Heart right ventricle (tissue), 16 donors: ENCODE measurements at regions not wholly inside any gene's neighbourhood (a gene's known extent, or its start where the extent isn't known, plus 50 kb on each side); places are given as distances from the start of the nearest gene placed in this dataset.

Experiments
- ATAC-seq, 8 donors: fragments of 200-7000 bp; cut with Tn5 transposase; one replicate each; pipeline ENCODE4 v1.9.1; 2020; ENCODE audit warnings: mild to moderate bottlenecking in 8 of 8, moderate library complexity in 8 of 8, moderate number of reproducible peaks in 1 of 8
- DNase-seq, 2 donors: peaks; one replicate each; pipeline ENCODE4 v3.0.0-alpha.2; 2020
- H3K27ac ChIP-seq, 10 donors: fragments of 200-600 bp; sonication (generic) in 2 of 10; one replicate each; pipeline versions ENCODE4 v1.5.0 to v1.8.0; 2020 to 2022; ENCODE audit warnings: mild to moderate bottlenecking in 3 of 10
- H3K27me3 ChIP-seq, 7 donors: fragments of 200-600 bp; one replicate each; pipeline ENCODE4 v1.8.0; 2021 to 2022; ENCODE audit warnings: mild to moderate bottlenecking in 2 of 7
- H3K36me3 ChIP-seq, 9 donors: fragments of 200-600 bp; sonication (generic) in 1 of 9; one replicate each; pipeline versions ENCODE4 v1.5.0 to v1.8.0; 2020 to 2022; ENCODE audit warnings: mild to moderate bottlenecking in 2 of 9
- H3K4me1 ChIP-seq, 9 donors: fragments of 200-600 bp; sonication (generic) in 1 of 9; one replicate each; pipeline versions ENCODE4 v1.5.0 to v1.8.0; 2020 to 2022; ENCODE audit warnings: mild to moderate bottlenecking in 4 of 9
- H3K4me3 ChIP-seq, 10 donors: fragments of 200-600 bp; sonication (generic) in 2 of 10; one replicate each; pipeline versions ENCODE4 v1.5.0 to v1.8.0; 2020 to 2022; ENCODE audit warnings: mild to moderate bottlenecking in 7 of 10, moderate library complexity in 2 of 10
- H3K9me3 ChIP-seq, 11 donors: fragments of 200-600 bp in 10 of 11; sonication (generic) in 2 of 11; one replicate each; pipeline versions ENCODE4 v1.5.0 to v1.8.0; 2013 to 2022; ENCODE audit warnings: mild to moderate bottlenecking in 2 of 11, control low read depth in 1 of 11, moderate library complexity in 1 of 11
- WGBS, 2 donors: extraction: QIAGEN DNeasy Blood & Tissue Kit; methylation state at CpG; one replicate each; pipeline ENCODE4 v1.1.7; 2013; ENCODE audit warnings: inconsistent platforms in 1 of 2; 5-methylcytosine and 5-hydroxymethylcytosine counted together
- intact Hi-C, 10 donors: fragments of 100-400 bp; cut with DNase I; formaldehyde crosslinking; loops; one replicate each; pipeline versions ENCODE4 v1.11.1 to v1.14.2; 2022
- TF ChIP-seq, protein P1 (sequence below), 9 donors: fragments of 200-600 bp; sonication (generic) in 2 of 9; IDR thresholded peaks; one replicate each; pipeline versions ENCODE4 v1.5.0 to v1.8.0; 2021 to 2022; ENCODE audit warnings: antibody characterized with exemption in 9 of 9, mild to moderate bottlenecking in 5 of 9, moderate library complexity in 1 of 9
- donor health status: Arrhythmogenic right ventricular cardiomyopathy.
- donor health status: ischemic (EF 13 %, LVEDD 7.1; RV severe dilation, severe dysfunction).
- donor health status: healthy with polysubstance abuse.
- donor health status: DM: no; HTN: yes; CAD: no.
- donor health status: DM: no; HTN: no; CAD: no.
- donor health status: ischemic (EF 25% LVEDD 6.9; RV normal size, moderate dysfunction).
- donor health status: ischemic (EF 25% LVEDD 5.7; RV mildly dilated, moderate dysfunction).
- donor health status: healthy.
- donor health status: DM: yes; HTN: yes; CAD: no.
- donor health status: Ischemic cardiomyopathy.
- donor health status: ischemic (EF 35%, LVEDD 5.7; RV mildly dilated, moderate dysfunction).
- donor health status: nonischemic (EF 11% LVEDD 7.7; RV severe dilation, severe dysfunction).
- donor health status: DM: yes; HTN: yes; CAD: no.
- donor health status: PGD.
- donor health status: ischemic (EF 29% LVEDD 5.4; RV normal size, mild dysfunction).
- donor health status: nonischemic (EF 23%, LVEDD 6.1; RV moderate dilation, normal function).

DNA sequence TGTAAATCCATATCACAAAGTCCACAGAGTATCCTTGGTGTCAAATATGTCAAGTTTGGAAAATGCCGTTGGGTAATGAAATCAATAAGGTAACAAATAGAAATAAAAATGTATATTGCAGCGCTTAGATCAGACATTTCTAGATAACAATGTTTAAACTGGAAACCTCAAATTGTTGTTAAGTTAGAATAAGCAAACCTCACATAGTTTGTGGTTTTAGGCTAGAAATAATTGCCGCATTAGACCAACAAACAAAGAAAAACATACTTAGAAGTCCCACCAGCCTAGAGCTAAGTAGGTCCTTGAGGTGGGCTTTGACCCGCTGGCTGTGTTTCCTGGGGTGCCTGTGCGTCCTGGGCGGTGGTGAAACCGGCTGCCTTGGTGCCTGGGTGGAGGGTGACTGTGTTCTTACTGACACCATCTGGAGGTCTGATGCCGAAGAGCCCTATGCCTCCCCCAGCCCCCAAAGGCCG lies 71.4 kb downstream of the DACT2 start:
- 83 to 88% methylated on average over 9 of the region's 9 CpGs for WGBS, 2 donors
- Histone ChIP-seq H3K27me3 (peaks cover 0 to 29% (median 0%) of the 10 kb centered on the region in 7 donors), H3K4me3 (no peak overlapping the region), H3K27ac (no peak overlapping the region), H3K36me3 (no peaks in the 10 kb centered on the region), H3K4me1 (peaks cover 0 to 4% (median 0%) of the 10 kb centered on the region in 9 donors), H3K9me3 (no peaks in the 10 kb centered on the region)
- DNase-seq: no peak
- no peak for ATAC-seq
- intact Hi-C loops: no loop called here
- TF ChIP-seq, protein P1, sequence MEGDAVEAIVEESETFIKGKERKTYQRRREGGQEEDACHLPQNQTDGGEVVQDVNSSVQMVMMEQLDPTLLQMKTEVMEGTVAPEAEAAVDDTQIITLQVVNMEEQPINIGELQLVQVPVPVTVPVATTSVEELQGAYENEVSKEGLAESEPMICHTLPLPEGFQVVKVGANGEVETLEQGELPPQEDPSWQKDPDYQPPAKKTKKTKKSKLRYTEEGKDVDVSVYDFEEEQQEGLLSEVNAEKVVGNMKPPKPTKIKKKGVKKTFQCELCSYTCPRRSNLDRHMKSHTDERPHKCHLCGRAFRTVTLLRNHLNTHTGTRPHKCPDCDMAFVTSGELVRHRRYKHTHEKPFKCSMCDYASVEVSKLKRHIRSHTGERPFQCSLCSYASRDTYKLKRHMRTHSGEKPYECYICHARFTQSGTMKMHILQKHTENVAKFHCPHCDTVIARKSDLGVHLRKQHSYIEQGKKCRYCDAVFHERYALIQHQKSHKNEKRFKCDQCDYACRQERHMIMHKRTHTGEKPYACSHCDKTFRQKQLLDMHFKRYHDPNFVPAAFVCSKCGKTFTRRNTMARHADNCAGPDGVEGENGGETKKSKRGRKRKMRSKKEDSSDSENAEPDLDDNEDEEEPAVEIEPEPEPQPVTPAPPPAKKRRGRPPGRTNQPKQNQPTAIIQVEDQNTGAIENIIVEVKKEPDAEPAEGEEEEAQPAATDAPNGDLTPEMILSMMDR (IDR thresholded peaks at IDR 0.05): no peak

DNA sequence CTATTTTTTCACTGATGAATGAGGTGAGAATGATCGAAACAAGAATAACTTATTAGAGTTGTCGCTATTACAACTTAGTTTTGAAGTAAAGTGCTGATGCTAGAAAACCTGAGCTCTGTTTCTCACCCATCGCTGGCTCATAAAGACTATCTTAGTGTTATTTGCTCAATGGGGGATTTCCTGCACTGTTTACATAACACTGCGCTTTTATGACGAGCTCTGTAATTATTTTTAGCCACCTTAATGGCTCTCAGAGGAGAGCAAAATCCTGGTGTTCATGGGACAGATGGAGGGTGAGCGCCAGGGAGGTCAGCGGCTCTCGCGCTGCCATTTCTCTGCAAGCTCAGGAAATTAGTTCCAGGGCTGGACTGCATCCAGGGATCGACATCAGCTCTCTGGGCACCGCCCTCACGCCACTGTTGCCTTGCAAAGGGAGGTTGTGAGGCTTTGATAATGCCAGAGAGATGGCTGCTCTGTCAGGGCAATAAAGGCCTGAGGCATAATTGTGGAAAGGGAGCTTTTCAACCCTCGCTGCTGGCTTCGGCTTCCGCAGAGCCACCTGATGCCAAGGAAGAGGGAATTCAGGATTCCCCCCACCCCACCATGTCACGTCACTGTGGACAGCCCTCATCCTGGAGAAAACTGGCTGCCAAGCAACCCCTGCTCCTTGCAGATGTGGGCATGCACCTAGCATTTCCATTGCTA lies 72.0 kb downstream of the DACT2 start:
- TF ChIP-seq, protein P1 (IDR thresholded peaks at IDR 0.05): no peak
- Histone ChIP-seq H3K4me1 (peaks cover 0 to 4% (median 0%) of the 10 kb centered on the region in 9 donors), H3K27me3 (peaks cover 0 to 31% (median 0%) of the 10 kb centered on the region in 7 donors), H3K4me3 (no peak overlapping the region), H3K27ac (no peak overlapping the region), H3K36me3 (no peaks in the 10 kb centered on the region), H3K9me3 (no peaks in the 10 kb centered on the region)
- ATAC-seq: peak in 3 of 8 donors; percentile 25 to 61 (median 51)
- 47 to 53% methylated on average over 16 of the region's 16 CpGs for WGBS, 2 donors
- DNase-seq: no peak
- intact Hi-C loops: no loop called here

DNA sequence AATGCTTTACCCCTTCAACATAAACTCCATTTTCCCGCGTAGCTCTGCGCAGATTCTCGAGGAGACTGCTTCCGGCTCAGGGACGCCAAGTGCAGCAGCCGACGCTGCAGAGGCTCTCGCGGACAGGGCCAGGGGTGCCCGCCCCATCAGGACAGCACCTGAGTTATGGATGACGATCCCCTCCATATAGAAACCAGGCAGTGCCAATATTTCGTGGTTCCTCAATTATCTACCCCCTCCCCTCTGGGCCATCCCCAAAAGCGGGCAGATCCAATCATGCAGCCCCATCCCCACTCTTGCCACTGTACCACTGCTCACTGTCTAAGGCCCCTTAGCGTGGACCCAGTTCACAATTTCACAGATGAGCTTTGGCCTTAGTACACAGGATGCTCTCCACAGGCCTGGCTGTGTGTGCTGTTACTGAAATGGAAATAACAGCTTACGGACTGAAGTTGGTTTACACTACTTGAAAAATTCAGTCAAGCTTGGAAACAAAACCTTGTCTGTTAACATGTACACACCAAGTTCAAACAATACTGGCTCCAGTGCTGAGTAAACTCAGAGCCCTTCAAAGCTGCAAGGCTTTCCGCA lies 74.5 kb downstream of the DACT2 start:
- Histone ChIP-seq H3K9me3 (no peaks in the 10 kb centered on the region), H3K36me3 (no peaks in the 10 kb centered on the region), H3K4me1 (peaks cover 0 to 12% (median 6%) of the 10 kb centered on the region in 9 donors), H3K4me3 (no peak overlapping the region), H3K27me3 (peaks cover 0 to 35% (median 0%) of the 10 kb centered on the region in 7 donors), H3K27ac (no peak overlapping the region)
- intact Hi-C loops: no loop called here
- ATAC-seq (no peak), DNase-seq (no peak)
- TF ChIP-seq, protein P1 (IDR thresholded peaks at IDR 0.05): no peak
- WGBS, 2 donors: 94 to 95% methylated on average over 17 of the region's 17 CpGs

DNA sequence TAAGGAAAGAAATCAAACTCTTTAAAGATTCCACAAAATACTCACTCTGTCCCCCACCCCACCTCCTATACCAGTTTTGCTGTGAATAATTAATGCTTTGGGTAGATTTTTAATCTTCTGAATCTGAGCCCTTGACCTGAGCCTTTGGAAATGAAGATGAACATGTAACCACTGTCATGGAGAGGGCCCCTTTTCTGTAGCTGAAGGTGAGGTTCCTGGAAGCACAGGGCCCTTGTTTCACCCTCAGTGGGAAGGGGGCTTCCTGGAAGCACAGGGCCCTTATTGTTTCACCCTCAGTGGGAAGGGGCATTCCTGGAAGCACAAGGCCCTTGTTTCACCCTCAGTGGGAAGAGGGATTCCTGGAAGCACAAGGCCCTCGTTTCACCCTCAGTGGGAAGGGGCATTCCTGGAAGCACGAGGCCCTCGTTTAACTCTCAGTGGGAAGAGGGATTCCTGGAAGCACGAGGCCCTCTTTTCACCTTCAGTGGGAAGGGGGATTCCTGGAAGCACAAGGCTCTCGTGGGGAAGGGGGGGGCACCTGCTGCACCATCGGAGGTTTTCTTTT lies 75.7 kb downstream of the DACT2 start:
- H3K36me3 ChIP-seq: no peaks in the 10 kb centered on the region
- peaks cover 0 to 15% (median 7%) of the 10 kb centered on the region in 9 donors for H3K4me1 ChIP-seq
- H3K27me3 ChIP-seq: peaks cover 0 to 27% (median 0%) of the 10 kb centered on the region in 7 donors
- no peaks in the 10 kb centered on the region for H3K9me3 ChIP-seq
- intact Hi-C loops: no loop called here
- no peak for ATAC-seq
- no peak for DNase-seq
- 73 to 75% methylated on average over 6 of the region's 6 CpGs for WGBS, 2 donors
- H3K27ac ChIP-seq: no peak overlapping the region
- TF ChIP-seq, protein P1 (IDR thresholded peaks at IDR 0.05): no peak
- no peak overlapping the region for H3K4me3 ChIP-seq
